ENCODE measurements at regions not wholly inside any gene's neighbourhood (a gene's known extent, or its start where the extent isn't known, plus 50 kb on each side); places are given as distances from the start of the nearest gene placed in this dataset.

GRCh38 chr9:108130905-108131304 lies 641.3 kb upstream of the KLF4 start:
- DNase-seq (ENCODE audit: low spot score in 2 of 2): no peak
- H3K27me3 Mint-ChIP-seq: no peaks in the 10 kb centered on the region
- no peak overlapping the region for H3K27ac Mint-ChIP-seq (ENCODE audit: low read depth)
- H3K4me1 Mint-ChIP-seq: no peaks in the 10 kb centered on the region
- H3K4me3 Mint-ChIP-seq: no peak overlapping the region
- peaks cover 6% of the 10 kb centered on the region for H3K9me3 Mint-ChIP-seq
- no peaks in the 10 kb centered on the region for H3K36me3 Mint-ChIP-seq (ENCODE audit: insufficient read depth)
- no peak for ATAC-seq (replicated peaks; ENCODE audit: extremely low read depth, poor library complexity, severe bottlenecking)

GRCh38 chr9:108125625-108126024 lies 636.1 kb upstream of the KLF4 start:
- Mint-ChIP-seq H3K27ac (ENCODE audit: low read depth) (no peak overlapping the region), H3K4me1 (no peaks in the 10 kb centered on the region), H3K36me3 (ENCODE audit: insufficient read depth) (no peaks in the 10 kb centered on the region), H3K4me3 (no peak overlapping the region), H3K27me3 (no peaks in the 10 kb centered on the region), H3K9me3 (peaks cover 6% of the 10 kb centered on the region)
- no peak for ATAC-seq (replicated peaks; ENCODE audit: extremely low read depth, poor library complexity, severe bottlenecking)
- DNase-seq (ENCODE audit: low spot score in 2 of 2): no peak

- no peak for DNase-seq (ENCODE audit: low spot score in 2 of 2)
- Mint-ChIP-seq H3K27me3 (no peaks in the 10 kb centered on the region), H3K9me3 (peaks cover 7% of the 10 kb centered on the region), H3K27ac (ENCODE audit: low read depth) (no peak overlapping the region), H3K4me1 (no peaks in the 10 kb centered on the region), H3K36me3 (ENCODE audit: insufficient read depth) (no peaks in the 10 kb centered on the region), H3K4me3 (no peak overlapping the region)
- no peak for ATAC-seq (replicated peaks; ENCODE audit: extremely low read depth, poor library complexity, severe bottlenecking)
These were observed 630.1 kb upstream of the KLF4 start for GRCh38 chr9:108119530-108120113.

GRCh38 chr9:108117795-108118194 lies 628.2 kb upstream of the KLF4 start:
- Mint-ChIP-seq H3K27ac (ENCODE audit: low read depth) (no peak overlapping the region), H3K4me1 (no peaks in the 10 kb centered on the region), H3K9me3 (peaks cover 12% of the 10 kb centered on the region), H3K4me3 (no peak overlapping the region), H3K27me3 (no peaks in the 10 kb centered on the region), H3K36me3 (ENCODE audit: insufficient read depth) (no peaks in the 10 kb centered on the region)
- ATAC-seq (replicated peaks; ENCODE audit: extremely low read depth, poor library complexity, severe bottlenecking): no peak
- DNase-seq (ENCODE audit: low spot score in 2 of 2): no peak

- no peak overlapping the region for H3K27ac Mint-ChIP-seq (ENCODE audit: low read depth)
- no peak for DNase-seq (ENCODE audit: low spot score in 2 of 2)
- H3K4me1 Mint-ChIP-seq: no peaks in the 10 kb centered on the region
- ATAC-seq (replicated peaks; ENCODE audit: extremely low read depth, poor library complexity, severe bottlenecking): no peak
- no peaks in the 10 kb centered on the region for H3K27me3 Mint-ChIP-seq
- H3K9me3 Mint-ChIP-seq: peaks cover 12% of the 10 kb centered on the region
- H3K4me3 Mint-ChIP-seq: no peak overlapping the region
- H3K36me3 Mint-ChIP-seq (ENCODE audit: insufficient read depth): no peaks in the 10 kb centered on the region
These were observed 627.7 kb upstream of the KLF4 start for GRCh38 chr9:108117306-108117705.

GRCh38 chr9:108113596-108113995 lies 624.0 kb upstream of the KLF4 start:
- Mint-ChIP-seq H3K4me1 (no peaks in the 10 kb centered on the region), H3K9me3 (peaks cover 9% of the 10 kb centered on the region), H3K27ac (ENCODE audit: low read depth) (no peak overlapping the region), H3K4me3 (no peak overlapping the region), H3K27me3 (no peaks in the 10 kb centered on the region), H3K36me3 (ENCODE audit: insufficient read depth) (no peaks in the 10 kb centered on the region)
- no peak for DNase-seq (ENCODE audit: low spot score in 2 of 2)
- no peak for ATAC-seq (replicated peaks; ENCODE audit: extremely low read depth, poor library complexity, severe bottlenecking)

GRCh38 chr9:108109927-108110690 lies 620.5 kb upstream of the KLF4 start:
- Mint-ChIP-seq H3K27ac (ENCODE audit: low read depth) (no peak overlapping the region), H3K27me3 (no peaks in the 10 kb centered on the region), H3K4me1 (no peaks in the 10 kb centered on the region), H3K9me3 (peaks cover 9% of the 10 kb centered on the region), H3K36me3 (ENCODE audit: insufficient read depth) (no peaks in the 10 kb centered on the region), H3K4me3 (no peak overlapping the region)
- DNase-seq (ENCODE audit: low spot score in 2 of 2) (no peak), ATAC-seq (replicated peaks; ENCODE audit: extremely low read depth, poor library complexity, severe bottlenecking) (no peak)

- Mint-ChIP-seq H3K9me3 (peaks cover 9% of the 10 kb centered on the region), H3K36me3 (ENCODE audit: insufficient read depth) (no peaks in the 10 kb centered on the region), H3K4me1 (no peaks in the 10 kb centered on the region), H3K4me3 (no peak overlapping the region), H3K27ac (ENCODE audit: low read depth) (no peak overlapping the region), H3K27me3 (no peaks in the 10 kb centered on the region)
- DNase-seq (ENCODE audit: low spot score in 2 of 2) (no peak), ATAC-seq (replicated peaks; ENCODE audit: extremely low read depth, poor library complexity, severe bottlenecking) (no peak)
These were observed 619.4 kb upstream of the KLF4 start for GRCh38 chr9:108108852-108109448.

GRCh38 chr9:108108280-108108851 lies 618.8 kb upstream of the KLF4 start:
- peaks cover 4% of the 10 kb centered on the region for H3K9me3 Mint-ChIP-seq
- ATAC-seq (replicated peaks; ENCODE audit: extremely low read depth, poor library complexity, severe bottlenecking) (no peak), DNase-seq (ENCODE audit: low spot score in 2 of 2) (no peak)
- H3K27me3 Mint-ChIP-seq: no peaks in the 10 kb centered on the region
- no peak overlapping the region for H3K27ac Mint-ChIP-seq (ENCODE audit: low read depth)
- no peak overlapping the region for H3K4me3 Mint-ChIP-seq
- H3K36me3 Mint-ChIP-seq (ENCODE audit: insufficient read depth): no peaks in the 10 kb centered on the region
- no peaks in the 10 kb centered on the region for H3K4me1 Mint-ChIP-seq

GRCh38 chr9:108105885-108106284 lies 616.3 kb upstream of the KLF4 start:
- Mint-ChIP-seq H3K4me3 (no peak overlapping the region), H3K36me3 (ENCODE audit: insufficient read depth) (no peaks in the 10 kb centered on the region), H3K27me3 (no peaks in the 10 kb centered on the region), H3K9me3 (peaks cover 8% of the 10 kb centered on the region), H3K4me1 (no peaks in the 10 kb centered on the region), H3K27ac (ENCODE audit: low read depth) (no peak overlapping the region)
- ATAC-seq (replicated peaks; ENCODE audit: extremely low read depth, poor library complexity, severe bottlenecking) (no peak), DNase-seq (ENCODE audit: low spot score in 2 of 2) (no peak)

GRCh38 chr9:108104991-108105390 lies 615.4 kb upstream of the KLF4 start:
- Mint-ChIP-seq H3K4me1 (no peaks in the 10 kb centered on the region), H3K36me3 (ENCODE audit: insufficient read depth) (no peaks in the 10 kb centered on the region), H3K4me3 (no peak overlapping the region), H3K9me3 (peaks cover 14% of the 10 kb centered on the region), H3K27me3 (no peaks in the 10 kb centered on the region), H3K27ac (ENCODE audit: low read depth) (no peak overlapping the region)
- DNase-seq (ENCODE audit: low spot score in 2 of 2) (no peak), ATAC-seq (replicated peaks; ENCODE audit: extremely low read depth, poor library complexity, severe bottlenecking) (no peak)

GRCh38 chr9:108103046-108103693 lies 613.6 kb upstream of the KLF4 start:
- Mint-ChIP-seq H3K4me3 (no peak overlapping the region), H3K4me1 (no peaks in the 10 kb centered on the region), H3K27me3 (no peaks in the 10 kb centered on the region), H3K36me3 (ENCODE audit: insufficient read depth) (no peaks in the 10 kb centered on the region), H3K27ac (ENCODE audit: low read depth) (no peak overlapping the region), H3K9me3 (peaks cover 14% of the 10 kb centered on the region)
- ATAC-seq (replicated peaks; ENCODE audit: extremely low read depth, poor library complexity, severe bottlenecking) (no peak), DNase-seq (ENCODE audit: low spot score in 2 of 2) (no peak)

Measured in central memory CD8-positive, alpha-beta T cell (primary cell).